K562 (cell line): ENCODE measurements at regions not wholly inside any gene's neighbourhood (a gene's known extent, or its start where the extent isn't known, plus 50 kb on each side); places are given as distances from the start of the nearest gene placed in this dataset.

ENCODE experiments used
- ATAC-seq: fragments of 200-7000 bp; cut with Tn5 transposase; 3 replicates; pipeline ENCODE4 v1.9.1; 2020; ENCODE audit warnings: moderate library complexity
- BruUV-seq: library from RNA; stranded (reverse); fragments of 400-500 nt; replicated peaks from 2 replicates; lab custom pipeline; 2021; lab: Mats Ljungman, UMichigan
- CTCF ChIA-PET: fragments of 300-600 bp; formaldehyde crosslinking; extraction: SDS; loops from one replicate; lab custom pipeline; 2021; ENCODE audit warnings: low intra/inter-chr PET ratio; lab: Yijun Ruan, JAX
- POLR2A ChIA-PET: fragments of 300-600, 350-650 bp; sonication (Branson Sonifier 250); formaldehyde crosslinking; extraction: SDS; loops from one replicate; lab custom pipeline; 2021; ENCODE audit warnings: antibody characterized with exemption, inconsistent platforms; lab: Yijun Ruan, JAX
- DNase-seq, 4 experiments: peaks; one replicate each; pipeline versions ENCODE4 v3.0.0 to v3.0.0-alpha.2; 2011 to 2018; ENCODE audit warnings: low spot score in 3 of 4, mixed read lengths in 3 of 4; ENCODE audit errors: extremely low read depth in 1 of 4
- FAIRE-seq: peaks from 2 replicates; lab custom pipeline; 2011; peaks lifted over from hg19 to GRCh38; lab: Jason Lieb, UNC
- H2AFZ ChIP-seq: 2 replicates; pipeline ENCODE4 v1.6.0; 2011; ENCODE audit warnings: low read depth, low read length, control low read depth, inconsistent platforms
- H3K27ac ChIP-seq: fragments of 200-600 bp; 3 replicates; pipeline ENCODE4 v1.8.0; 2011; ENCODE audit warnings: low read depth, mild to moderate bottlenecking, control low read depth, inconsistent platforms, low read length, moderate library complexity, mixed read lengths; ENCODE audit errors: extremely low read depth
- H3K27me3 ChIP-seq, 2 experiments: fragments of 300-600 bp in 1 of 2; 2 replicates in 1 of 2; 3 replicates in 1 of 2; pipeline versions ENCODE4 v1.6.0 to v1.8.0; 2011; ENCODE audit warnings: inconsistent platforms in 2 of 2, low read length in 2 of 2, mild to moderate bottlenecking in 1 of 2, mixed read lengths in 1 of 2, moderate library complexity in 1 of 2; ENCODE audit not compliant: control insufficient read depth in 2 of 2, insufficient read depth in 2 of 2
- H3K36me3 ChIP-seq: fragments of 300-600 bp; 3 replicates; pipeline ENCODE4 v1.8.0; 2011; ENCODE audit warnings: mild to moderate bottlenecking, low read length, inconsistent platforms; ENCODE audit not compliant: control insufficient read depth, insufficient read depth
- H3K4me1 ChIP-seq, 2 experiments: fragments of 200-600 bp in 1 of 2; replicated peaks in 1 of 2; 2 replicates in 1 of 2; 3 replicates in 1 of 2; pipeline versions ENCODE4 v1.5.1 to v1.8.0; 2011; ENCODE audit warnings: inconsistent platforms in 2 of 2, low read length in 2 of 2, mild to moderate bottlenecking in 1 of 2, mixed read lengths in 1 of 2, moderate library complexity in 1 of 2; ENCODE audit not compliant: control insufficient read depth in 2 of 2, insufficient read depth in 2 of 2
- H3K4me2 ChIP-seq: 2 replicates; pipeline ENCODE4 v1.6.1; 2011; ENCODE audit warnings: low read length, control low read depth, inconsistent platforms, mixed read lengths; ENCODE audit not compliant: insufficient read depth
- H3K4me3 ChIP-seq: fragments of 200-600 bp; sonication (generic), shearing (Covaris generic); 2 replicates; pipeline ENCODE4 v1.5.1; 2016; ENCODE audit warnings: control low read depth, inconsistent platforms
- H3K79me2 ChIP-seq: fragments of 200-600 bp; 3 replicates; pipeline ENCODE4 v1.8.0; 2011; ENCODE audit warnings: low read length, inconsistent platforms; ENCODE audit not compliant: control insufficient read depth, insufficient read depth
- H3K9ac ChIP-seq, 2 experiments: 2 replicates each; pipeline versions ENCODE4 v1.6.0 to v1.6.1; 2011; ENCODE audit warnings: low read depth in 2 of 2, low read length in 2 of 2, control low read depth in 1 of 2, inconsistent platforms in 1 of 2, mild to moderate bottlenecking in 1 of 2, mixed read lengths in 1 of 2; ENCODE audit not compliant: insufficient read depth in 1 of 2
- H3K9me1 ChIP-seq: one replicate; pipeline ENCODE4 v1.6.0; 2011; ENCODE audit warnings: inconsistent platforms, mild to moderate bottlenecking, low read length, moderate library complexity; ENCODE audit not compliant: control insufficient read depth, insufficient read depth
- H3K9me3 ChIP-seq: replicated peaks from 2 replicates; pipeline ENCODE4 v1.5.1; 2011; ENCODE audit warnings: low read depth, low read length, inconsistent platforms; ENCODE audit not compliant: control insufficient read depth, insufficient read depth
- H4K20me1 ChIP-seq: replicated peaks from 2 replicates; pipeline ENCODE4 v1.6.1; 2011; ENCODE audit warnings: low read length, inconsistent platforms, mixed read lengths; ENCODE audit not compliant: control insufficient read depth, insufficient read depth
- BDP1 ChIP-seq: IDR thresholded peaks from 3 replicates; pipeline ENCODE4 v1.6.1; 2011; ENCODE audit not compliant: insufficient read length, insufficient read depth
- CCNT2 ChIP-seq: IDR thresholded peaks from 2 replicates; pipeline ENCODE4 v1.6.1; 2011; ENCODE audit warnings: borderline replicate concordance, low read depth, mild to moderate bottlenecking, moderate library complexity, mixed read lengths, low read length; ENCODE audit not compliant: insufficient read length; ENCODE audit errors: extremely low read depth
- NR2C2 ChIP-seq, 2 experiments: fragments of 200-800 bp in 1 of 2; sonication (Bioruptor generic) in 1 of 2; sonication (generic) in 1 of 2; formaldehyde crosslinking in 1 of 2; IDR thresholded peaks; 2 replicates each; pipeline versions ENCODE4 v1.6.1 to v1.8.0; 2016 to 2022; ENCODE audit warnings: mild to moderate bottlenecking in 1 of 2, missing compliant biosample characterization in 1 of 2, missing genetic modification characterization in 1 of 2, missing genetic modification reagents in 1 of 2
- ZBTB11 ChIP-seq, 3 experiments: fragments of 200-800 bp in 1 of 3; fragments of 250-450 bp in 1 of 3; fragments of 450-650 bp in 1 of 3; sonication (Bioruptor Pico) in 1 of 3; sonication (Bioruptor generic) in 1 of 3; formaldehyde crosslinking in 1 of 3; IDR thresholded peaks; 2 replicates each; pipeline versions ENCODE4 v1.6.1 to v1.8.0; 2016 to 2022; ENCODE audit warnings: mild to moderate bottlenecking in 2 of 3, missing genetic modification characterization in 2 of 3, missing compliant biosample characterization in 1 of 3, moderate library complexity in 1 of 3
- WGBS: fragments of 100-300 bp; shearing (Covaris generic); methylation state at CpG from one replicate; pipeline ENCODE4 v1.1.6; 2016; ENCODE audit warnings: low coverage, mixed read lengths; ENCODE audit not compliant: insufficient coverage; ENCODE audit errors: missing lambda C conversion rate; 5-methylcytosine and 5-hydroxymethylcytosine counted together
- in situ Hi-C: fragments of 300-500 bp; cut with MboI; formaldehyde crosslinking; loops from 4 replicates; pipeline ENCODE4 v1.15.0; 2018; ENCODE audit warnings: inconsistent platforms, mixed read lengths
- intact Hi-C: fragments of 100-400 bp; cut with micrococcal nuclease; formaldehyde crosslinking; loops from 2 replicates; pipeline ENCODE4 v1.14.2; 2022
- TF ChIP-seq, protein P1 (sequence below), 2 experiments: IDR thresholded peaks; 2 replicates each; pipeline ENCODE4 v1.6.1; 2011; ENCODE audit warnings: borderline replicate concordance in 1 of 2, control low read depth in 1 of 2, low read depth in 1 of 2, low read length in 1 of 2, mild to moderate bottlenecking in 1 of 2, mixed read lengths in 1 of 2, moderate library complexity in 1 of 2; ENCODE audit not compliant: insufficient read depth in 1 of 2, insufficient read length in 1 of 2, poor library complexity in 1 of 2, severe bottlenecking in 1 of 2; ENCODE audit errors: extremely low read depth in 1 of 2
- TF ChIP-seq, protein P2 (sequence below): fragments of 450-650 bp; formaldehyde crosslinking; IDR thresholded peaks from 2 replicates; pipeline ENCODE4 v1.4.0; 2022; ENCODE audit warnings: missing genetic modification characterization
- TF ChIP-seq, protein P3 (sequence below): sonication (generic); formaldehyde crosslinking; IDR thresholded peaks from 2 replicates; pipeline ENCODE4 v1.8.0; 2022; ENCODE audit warnings: missing genetic modification reagents, mild to moderate bottlenecking, moderate library complexity, borderline replicate concordance
- TF ChIP-seq, protein P4 (sequence below), 2 experiments: fragments of 450-650 bp in 1 of 2; sonication (generic) in 1 of 2; formaldehyde crosslinking; conservative IDR thresholded peaks; 2 replicates each; pipeline versions ENCODE4 v1.4.0 to v1.8.1; 2020 to 2022; ENCODE audit warnings: mild to moderate bottlenecking in 1 of 2, missing genetic modification reagents in 1 of 2
- TF ChIP-seq, protein P5 (sequence below), 2 experiments: IDR thresholded peaks; 2 replicates each; pipeline ENCODE4 v1.6.1; 2012; ENCODE audit warnings: improper control_type of control experiment in 2 of 2, low read depth in 2 of 2, low read length in 2 of 2, borderline replicate concordance in 1 of 2

- peak; percentile 23 for FAIRE-seq
- H3K4me1 ChIP-seq, result no peaks in the 10 kb centered on the region
- H3K9me3 ChIP-seq, result no peaks in the 10 kb centered on the region
- H4K20me1 ChIP-seq, result no peaks in the 10 kb centered on the region
- no peaks in the 10 kb centered on the region for H3K79me2 ChIP-seq
- H3K27ac ChIP-seq, result no peak overlapping the region
- ChIA-PET POLR2A (no interaction called here), CTCF (no interaction called here)
- in situ Hi-C loops (no loop called here), intact Hi-C loops (no loop called here)
- H3K9me1 ChIP-seq, result no peaks in the 10 kb centered on the region
- H3K4me3 ChIP-seq, result no peak overlapping the region
- no peak for DNase-seq
- H3K36me3 ChIP-seq, result no peaks in the 10 kb centered on the region
- peaks cover 0 to 4% of the 10 kb centered on the region in 2 experiments; a peak in 1 of 5 replicates for H3K27me3 ChIP-seq
- H3K9ac ChIP-seq, result no peak overlapping the region
- WGBS, result under 1% methylated on average over 6 of the region's 6 CpGs
- no TSS peak for BruUV-seq
- no peak overlapping the region for H2AFZ ChIP-seq
- H3K4me2 ChIP-seq, result no peak overlapping the region
- no peak for ATAC-seq
- TF ChIP-seq, protein P1, sequence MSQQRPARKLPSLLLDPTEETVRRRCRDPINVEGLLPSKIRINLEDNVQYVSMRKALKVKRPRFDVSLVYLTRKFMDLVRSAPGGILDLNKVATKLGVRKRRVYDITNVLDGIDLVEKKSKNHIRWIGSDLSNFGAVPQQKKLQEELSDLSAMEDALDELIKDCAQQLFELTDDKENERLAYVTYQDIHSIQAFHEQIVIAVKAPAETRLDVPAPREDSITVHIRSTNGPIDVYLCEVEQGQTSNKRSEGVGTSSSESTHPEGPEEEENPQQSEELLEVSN (IDR thresholded peaks at IDR 0.05; ENCODE audit: borderline replicate concordance in 1 of 2, extremely low read depth in 1 of 2, insufficient read depth in 1 of 2, insufficient read length in 1 of 2, low read depth in 1 of 2, low read length in 1 of 2, poor library complexity in 1 of 2, severe bottlenecking in 1 of 2), result no peak
- TF ChIP-seq BDP1, result no peak
- TF ChIP-seq, protein P2, sequence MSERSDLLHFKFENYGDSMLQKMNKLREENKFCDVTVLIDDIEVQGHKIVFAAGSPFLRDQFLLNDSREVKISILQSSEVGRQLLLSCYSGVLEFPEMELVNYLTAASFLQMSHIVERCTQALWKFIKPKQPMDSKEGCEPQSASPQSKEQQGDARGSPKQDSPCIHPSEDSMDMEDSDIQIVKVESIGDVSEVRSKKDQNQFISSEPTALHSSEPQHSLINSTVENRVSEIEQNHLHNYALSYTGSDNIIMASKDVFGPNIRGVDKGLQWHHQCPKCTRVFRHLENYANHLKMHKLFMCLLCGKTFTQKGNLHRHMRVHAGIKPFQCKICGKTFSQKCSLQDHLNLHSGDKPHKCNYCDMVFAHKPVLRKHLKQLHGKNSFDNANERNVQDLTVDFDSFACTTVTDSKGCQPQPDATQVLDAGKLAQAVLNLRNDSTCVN (CRISPR knock-in tag), result no peak
- TF ChIP-seq, protein P3, sequence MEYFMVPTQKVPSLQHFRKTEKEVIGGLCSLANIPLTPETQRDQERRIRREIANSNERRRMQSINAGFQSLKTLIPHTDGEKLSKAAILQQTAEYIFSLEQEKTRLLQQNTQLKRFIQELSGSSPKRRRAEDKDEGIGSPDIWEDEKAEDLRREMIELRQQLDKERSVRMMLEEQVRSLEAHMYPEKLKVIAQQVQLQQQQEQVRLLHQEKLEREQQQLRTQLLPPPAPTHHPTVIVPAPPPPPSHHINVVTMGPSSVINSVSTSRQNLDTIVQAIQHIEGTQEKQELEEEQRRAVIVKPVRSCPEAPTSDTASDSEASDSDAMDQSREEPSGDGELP, result no peak
- TF ChIP-seq, protein P4, sequence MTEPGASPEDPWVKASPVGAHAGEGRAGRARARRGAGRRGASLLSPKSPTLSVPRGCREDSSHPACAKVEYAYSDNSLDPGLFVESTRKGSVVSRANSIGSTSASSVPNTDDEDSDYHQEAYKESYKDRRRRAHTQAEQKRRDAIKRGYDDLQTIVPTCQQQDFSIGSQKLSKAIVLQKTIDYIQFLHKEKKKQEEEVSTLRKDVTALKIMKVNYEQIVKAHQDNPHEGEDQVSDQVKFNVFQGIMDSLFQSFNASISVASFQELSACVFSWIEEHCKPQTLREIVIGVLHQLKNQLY (CRISPR knock-in tag; conservative IDR thresholded peaks at IDR 0.05), result no peak
- TF ChIP-seq NR2C2 (CRISPR knock-in tag; IDR thresholded peaks at IDR 0.05), result no peak
- no peak for TF ChIP-seq NR2C2 (tag; IDR thresholded peaks at IDR 0.05)
- no peak for TF ChIP-seq ZBTB11 (CRISPR knock-in tag; IDR thresholded peaks at IDR 0.05)
- TF ChIP-seq, protein P5, sequence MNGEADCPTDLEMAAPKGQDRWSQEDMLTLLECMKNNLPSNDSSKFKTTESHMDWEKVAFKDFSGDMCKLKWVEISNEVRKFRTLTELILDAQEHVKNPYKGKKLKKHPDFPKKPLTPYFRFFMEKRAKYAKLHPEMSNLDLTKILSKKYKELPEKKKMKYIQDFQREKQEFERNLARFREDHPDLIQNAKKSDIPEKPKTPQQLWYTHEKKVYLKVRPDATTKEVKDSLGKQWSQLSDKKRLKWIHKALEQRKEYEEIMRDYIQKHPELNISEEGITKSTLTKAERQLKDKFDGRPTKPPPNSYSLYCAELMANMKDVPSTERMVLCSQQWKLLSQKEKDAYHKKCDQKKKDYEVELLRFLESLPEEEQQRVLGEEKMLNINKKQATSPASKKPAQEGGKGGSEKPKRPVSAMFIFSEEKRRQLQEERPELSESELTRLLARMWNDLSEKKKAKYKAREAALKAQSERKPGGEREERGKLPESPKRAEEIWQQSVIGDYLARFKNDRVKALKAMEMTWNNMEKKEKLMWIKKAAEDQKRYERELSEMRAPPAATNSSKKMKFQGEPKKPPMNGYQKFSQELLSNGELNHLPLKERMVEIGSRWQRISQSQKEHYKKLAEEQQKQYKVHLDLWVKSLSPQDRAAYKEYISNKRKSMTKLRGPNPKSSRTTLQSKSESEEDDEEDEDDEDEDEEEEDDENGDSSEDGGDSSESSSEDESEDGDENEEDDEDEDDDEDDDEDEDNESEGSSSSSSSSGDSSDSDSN (IDR thresholded peaks at IDR 0.05; ENCODE audit: borderline replicate concordance in 1 of 2, low read depth in 2 of 2, low read length in 2 of 2), result no peak
- no peak for TF ChIP-seq CCNT2
Observed at GRCh38 chr7:97373736-97374135, 256.2 kb downstream of the SDHAF3 start.
